ENCODE measurements at regions not wholly inside any gene's neighbourhood (a gene's known extent, or its start where the extent isn't known, plus 50 kb on each side); places are given as distances from the start of the nearest gene placed in this dataset.

DNA sequence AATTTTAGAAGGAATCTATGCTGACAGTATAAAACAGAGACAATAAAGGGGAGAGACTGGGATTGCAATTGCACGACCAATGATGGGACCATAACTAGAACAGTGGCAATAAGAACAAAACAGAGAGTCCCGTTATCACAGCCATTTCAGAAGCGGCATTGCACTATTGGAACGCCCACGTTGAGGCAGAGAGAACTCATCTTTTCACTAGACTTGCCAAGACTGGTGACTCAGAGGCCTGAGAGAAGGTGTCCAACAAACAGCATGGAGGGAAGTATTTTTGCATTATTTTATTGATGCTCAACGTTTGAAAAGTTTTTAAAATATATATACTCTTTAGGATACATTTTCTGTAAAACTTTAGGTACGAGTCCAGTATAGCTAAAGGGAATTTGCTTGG, 737.7 kb downstream of the TLE1 start:
- POLR2A ChIA-PET, result no interaction called here
- Histone ChIP-seq H3K27ac (ENCODE audit: extremely low read depth, low read depth, low read length) (no peak overlapping the region), H3K9me1 (ENCODE audit: control insufficient read depth, insufficient read depth, low read length) (no peaks in the 10 kb centered on the region), H3K4me3 (no peak overlapping the region), H3K36me3 (ENCODE audit: control insufficient read depth, insufficient read depth, low read length) (no peaks in the 10 kb centered on the region), H3K4me1 (replicated peaks in 1 of 2; ENCODE audit: control insufficient read depth in 2 of 2, insufficient read depth in 2 of 2, low read length in 2 of 2) (no peaks in the 10 kb centered on the region), H3K9me3 (replicated peaks; ENCODE audit: control insufficient read depth, insufficient read depth, low read depth, low read length) (no peaks in the 10 kb centered on the region), H3K27me3 (ENCODE audit: control insufficient read depth in 2 of 2, insufficient read depth in 2 of 2, low read length in 2 of 2) (no peaks in the 10 kb centered on the region), H3K4me2 (ENCODE audit: insufficient read depth, low read length) (no peak overlapping the region), H4K20me1 (replicated peaks; ENCODE audit: control insufficient read depth, insufficient read depth, low read length) (no peaks in the 10 kb centered on the region), H3K79me2 (ENCODE audit: control insufficient read depth, insufficient read depth, low read length) (no peaks in the 10 kb centered on the region), H3K9ac (ENCODE audit: insufficient read depth in 1 of 2, low read depth in 2 of 2, low read length in 2 of 2) (no peak overlapping the region), H2AFZ (ENCODE audit: low read depth, low read length) (no peak overlapping the region)
- in situ Hi-C loops (cut with MboI) (no loop called here), intact Hi-C loops (cut with micrococcal nuclease) (no loop called here)
- no peak for DNase-seq (ENCODE audit: extremely low read depth in 1 of 4, low spot score in 3 of 4)
- 0% methylated on average over 7 of the region's 7 CpGs for WGBS (ENCODE audit: insufficient coverage, low coverage, missing lambda C conversion rate)
- TF ChIP-seq, protein P1, sequence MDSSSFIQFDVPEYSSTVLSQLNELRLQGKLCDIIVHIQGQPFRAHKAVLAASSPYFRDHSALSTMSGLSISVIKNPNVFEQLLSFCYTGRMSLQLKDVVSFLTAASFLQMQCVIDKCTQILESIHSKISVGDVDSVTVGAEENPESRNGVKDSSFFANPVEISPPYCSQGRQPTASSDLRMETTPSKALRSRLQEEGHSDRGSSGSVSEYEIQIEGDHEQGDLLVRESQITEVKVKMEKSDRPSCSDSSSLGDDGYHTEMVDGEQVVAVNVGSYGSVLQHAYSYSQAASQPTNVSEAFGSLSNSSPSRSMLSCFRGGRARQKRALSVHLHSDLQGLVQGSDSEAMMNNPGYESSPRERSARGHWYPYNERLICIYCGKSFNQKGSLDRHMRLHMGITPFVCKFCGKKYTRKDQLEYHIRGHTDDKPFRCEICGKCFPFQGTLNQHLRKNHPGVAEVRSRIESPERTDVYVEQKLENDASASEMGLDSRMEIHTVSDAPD (CRISPR knock-in tag; IDR thresholded peaks at IDR 0.05), result no peak
- no TSS peak for BruUV-seq (replicated peaks)
- no peak for ATAC-seq
- no peak for FAIRE-seq
- CTCF ChIA-PET (ENCODE audit: low intra/inter-chr PET ratio), result no interaction called here

DNA sequence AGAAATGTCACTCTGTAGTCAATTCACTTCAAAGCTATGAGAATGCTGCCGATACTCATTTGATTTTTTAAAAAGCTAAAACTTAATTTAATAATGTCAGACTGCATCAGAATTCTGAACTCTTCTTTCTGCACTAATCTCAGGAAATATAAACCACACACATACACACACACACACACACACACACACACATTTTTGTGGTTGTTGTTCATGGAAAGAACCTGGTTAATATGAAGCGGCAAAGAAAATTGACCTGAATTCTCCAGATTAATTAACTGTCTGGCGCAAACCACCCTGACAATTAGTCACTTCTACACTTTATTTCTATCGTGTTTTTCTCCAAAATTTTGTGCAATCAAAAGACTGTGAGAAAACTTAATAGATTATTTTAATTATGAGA, 740.5 kb downstream of the TLE1 start:
- Histone ChIP-seq H3K4me1 (replicated peaks in 1 of 2; ENCODE audit: control insufficient read depth in 2 of 2, insufficient read depth in 2 of 2, low read length in 2 of 2) (no peaks in the 10 kb centered on the region), H3K9me1 (ENCODE audit: control insufficient read depth, insufficient read depth, low read length) (no peaks in the 10 kb centered on the region), H3K9me3 (replicated peaks; ENCODE audit: control insufficient read depth, insufficient read depth, low read depth, low read length) (no peaks in the 10 kb centered on the region), H3K27ac (ENCODE audit: extremely low read depth, low read depth, low read length) (no peak overlapping the region), H3K27me3 (ENCODE audit: control insufficient read depth in 2 of 2, insufficient read depth in 2 of 2, low read length in 2 of 2) (no peaks in the 10 kb centered on the region), H3K4me2 (ENCODE audit: insufficient read depth, low read length) (no peak overlapping the region), H2AFZ (ENCODE audit: low read depth, low read length) (no peak overlapping the region), H3K9ac (ENCODE audit: insufficient read depth in 1 of 2, low read depth in 2 of 2, low read length in 2 of 2) (no peak overlapping the region), H3K79me2 (ENCODE audit: control insufficient read depth, insufficient read depth, low read length) (no peaks in the 10 kb centered on the region), H3K4me3 (no peak overlapping the region), H4K20me1 (replicated peaks; ENCODE audit: control insufficient read depth, insufficient read depth, low read length) (no peaks in the 10 kb centered on the region), H3K36me3 (ENCODE audit: control insufficient read depth, insufficient read depth, low read length) (no peaks in the 10 kb centered on the region)
- DNase-seq (ENCODE audit: extremely low read depth in 1 of 4, low spot score in 3 of 4), result no peak
- 0% methylated on average over 4 of the region's 4 CpGs for whole genome bisulfite sequencing (ENCODE audit: insufficient coverage, low coverage, missing lambda C conversion rate)
- ChIA-PET CTCF (ENCODE audit: low intra/inter-chr PET ratio) (no interaction called here), POLR2A (no interaction called here)
- FAIRE-seq, result no peak
- intact Hi-C loops (cut with micrococcal nuclease), result no loop called here
- no TSS peak for BruUV-seq (replicated peaks)
- TF ChIP-seq SETDB1 (IDR thresholded peaks at IDR 0.05; ENCODE audit: low read length) (no peak), NFE2 (IDR thresholded peaks at IDR 0.05; ENCODE audit: low read depth) (no peak), MYC (IDR thresholded peaks at IDR 0.05; ENCODE audit: low read depth, low read length) (no peak), MYC (CRISPR knock-in tag; IDR thresholded peaks at IDR 0.05; ENCODE audit: borderline replicate concordance, low read depth) (no peak), HIVEP1 (CRISPR knock-in tag; IDR thresholded peaks at IDR 0.05) (no peak), SMARCB1 (IDR thresholded peaks at IDR 0.05; ENCODE audit: insufficient read length, low read depth) (no peak), BRF1 (IDR thresholded peaks at IDR 0.05; ENCODE audit: borderline replicate concordance, extremely low read depth, insufficient read length) (no peak), HNRNPLL (IDR thresholded peaks at IDR 0.05; ENCODE audit: low read depth, low read length, poor library complexity, severe bottlenecking) (no peak), BRD9 (IDR thresholded peaks at IDR 0.05; ENCODE audit: low read depth, partially characterized antibody) (no peak)
- no peak for ATAC-seq
- in situ Hi-C loops (cut with MboI), result no loop called here
